T-helper 17 cell (primary cell): ENCODE measurements at regions not wholly inside any gene's neighbourhood (a gene's known extent, or its start where the extent isn't known, plus 50 kb on each side); places are given as distances from the start of the nearest gene placed in this dataset.

Experiments used
- ATAC-seq: fragments of 150-1000 bp; cut with Tn5 transposase; 2 replicates; pipeline ENCODE4 v1.10.0; 2021; ENCODE audit warnings: mild to moderate bottlenecking, moderate library complexity
- DNase-seq, 3 donors: peaks; one replicate each; pipeline versions ENCODE4 v3.0.0 to v3.0.0-alpha.2; 2020 to 2021
- H3K9me3 ChIP-seq: one replicate; pipeline ENCODE4 v1.7.0; 2013; ENCODE audit warnings: low read length, mild to moderate bottlenecking; ENCODE audit not compliant: control insufficient read depth, poor library complexity, severe bottlenecking
- H3K27ac Mint-ChIP-seq: one replicate; pipeline ENCODE4 v1.8.0; 2022; ENCODE audit warnings: mild to moderate bottlenecking, moderate library complexity, mixed read lengths
- H3K27me3 Mint-ChIP-seq: one replicate; pipeline ENCODE4 v1.8.0; 2022; ENCODE audit warnings: mixed read lengths
- H3K36me3 Mint-ChIP-seq: one replicate; pipeline ENCODE4 v1.8.0; 2022; ENCODE audit warnings: low read depth, mixed read lengths
- H3K4me1 Mint-ChIP-seq: one replicate; pipeline ENCODE4 v1.8.0; 2022; ENCODE audit warnings: mild to moderate bottlenecking, mixed read lengths
- H3K4me3 Mint-ChIP-seq: one replicate; pipeline ENCODE4 v1.8.0; 2022; ENCODE audit warnings: mild to moderate bottlenecking, moderate library complexity, mixed read lengths

DNA sequence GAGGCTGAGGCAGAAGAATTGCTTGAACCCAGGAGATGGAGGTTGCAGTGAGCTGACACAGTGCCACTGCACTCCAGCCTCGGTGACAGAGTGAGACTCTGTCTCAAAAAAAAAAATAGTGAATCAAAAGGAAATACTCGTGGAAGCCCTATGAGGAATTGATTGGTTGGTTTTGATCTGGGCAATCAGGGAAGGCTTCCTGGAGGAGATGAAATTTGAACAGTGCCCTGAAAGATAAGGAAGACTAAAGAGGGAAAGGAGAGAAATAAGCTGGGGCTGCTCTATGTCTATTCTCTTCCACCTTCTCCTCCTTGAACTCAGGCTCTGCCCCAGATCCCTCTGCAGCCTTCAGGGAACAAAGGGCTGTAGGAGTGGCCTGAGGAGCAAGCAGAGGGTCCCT, 54.1 kb downstream of the IRF2BPL start:
- Mint-ChIP-seq H3K36me3 (no peaks in the 10 kb centered on the region), H3K4me1 (peaks cover 9% of the 10 kb centered on the region), H3K4me3 (no peak overlapping the region), H3K27me3 (no peaks in the 10 kb centered on the region), H3K27ac (no peak overlapping the region)
- no peak for ATAC-seq
- DNase-seq = no peak
- H3K9me3 ChIP-seq = no peaks in the 10 kb centered on the region

DNA sequence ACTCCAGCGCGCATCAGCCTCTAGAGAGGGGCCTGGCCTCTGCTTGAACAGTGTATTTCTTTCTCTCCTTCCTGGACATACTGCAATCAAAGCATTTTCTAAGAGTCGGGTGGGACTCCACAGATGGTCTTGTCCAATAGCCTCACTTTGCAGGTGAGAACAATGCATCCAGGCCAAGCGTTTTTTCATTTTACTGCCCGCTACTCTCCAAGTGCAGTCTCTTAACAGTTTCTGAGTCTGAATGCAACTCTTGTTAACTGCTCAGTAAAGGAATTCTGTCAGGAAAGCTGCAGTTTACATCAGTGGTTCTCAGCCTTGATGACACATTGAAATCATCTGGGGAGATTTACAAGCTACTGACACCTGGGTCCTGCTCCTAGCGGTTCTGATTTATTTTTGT, 57.0 kb downstream of the IRF2BPL start:
- H3K27ac Mint-ChIP-seq = no peak overlapping the region
- peaks cover 2% of the 10 kb centered on the region for H3K4me1 Mint-ChIP-seq
- DNase-seq (no peak), ATAC-seq (no peak)
- no peaks in the 10 kb centered on the region for H3K36me3 Mint-ChIP-seq
- H3K4me3 Mint-ChIP-seq = no peak overlapping the region
- no peaks in the 10 kb centered on the region for H3K9me3 ChIP-seq
- H3K27me3 Mint-ChIP-seq = no peaks in the 10 kb centered on the region

DNA sequence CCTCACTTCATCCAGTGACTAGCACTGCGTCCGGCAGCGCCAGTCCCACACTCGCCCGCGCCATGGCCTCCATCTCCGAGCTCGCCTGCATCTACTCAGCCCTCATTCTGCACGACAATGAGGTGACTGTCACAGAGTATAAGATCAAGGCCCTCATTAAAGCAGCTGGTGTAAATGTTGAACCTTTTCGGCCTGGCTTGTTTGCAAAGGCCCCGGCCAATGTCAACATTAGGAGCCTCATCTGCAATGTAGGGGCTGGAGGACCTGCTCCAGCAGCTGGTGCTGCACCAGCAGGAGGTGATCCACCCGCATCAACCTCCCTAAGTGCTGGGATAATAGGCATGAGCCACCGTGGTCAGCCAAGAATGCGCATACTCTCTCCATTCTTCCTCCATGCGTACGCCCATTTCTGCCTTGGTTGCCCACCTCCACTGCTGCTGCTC, 59.9 kb downstream of the IRF2BPL start:
- DNase-seq = no peak
- no peaks in the 10 kb centered on the region for H3K36me3 Mint-ChIP-seq
- no peak overlapping the region for H3K27ac Mint-ChIP-seq
- no peak overlapping the region for H3K4me3 Mint-ChIP-seq
- ATAC-seq = no peak
- no peaks in the 10 kb centered on the region for H3K9me3 ChIP-seq
- no peaks in the 10 kb centered on the region for H3K27me3 Mint-ChIP-seq
- peaks cover 13% of the 10 kb centered on the region for H3K4me1 Mint-ChIP-seq

DNA sequence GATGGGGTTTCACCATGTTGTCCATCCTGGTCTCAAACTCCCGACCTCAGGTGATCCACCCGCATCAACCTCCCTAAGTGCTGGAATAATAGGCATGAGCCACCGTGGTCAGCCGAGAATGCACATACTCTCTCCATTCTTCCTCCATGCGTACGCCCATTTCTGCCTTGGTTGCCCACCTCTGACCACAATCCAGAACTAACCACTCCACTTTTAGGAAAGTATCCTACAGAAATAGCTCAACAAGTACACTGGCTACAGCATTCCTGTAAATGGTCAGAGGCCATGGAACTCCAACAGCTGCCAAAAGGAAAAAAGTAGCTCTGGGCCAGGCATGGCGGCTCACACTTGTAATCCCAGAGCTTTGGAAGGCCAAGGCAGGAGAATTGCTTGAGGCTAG, 60.7 kb downstream of the IRF2BPL start:
- ATAC-seq = no peak
- Mint-ChIP-seq H3K4me1 (peaks cover 16% of the 10 kb centered on the region), H3K27me3 (no peaks in the 10 kb centered on the region), H3K27ac (no peak overlapping the region), H3K4me3 (no peak overlapping the region), H3K36me3 (no peaks in the 10 kb centered on the region)
- no peaks in the 10 kb centered on the region for H3K9me3 ChIP-seq
- no peak for DNase-seq

DNA sequence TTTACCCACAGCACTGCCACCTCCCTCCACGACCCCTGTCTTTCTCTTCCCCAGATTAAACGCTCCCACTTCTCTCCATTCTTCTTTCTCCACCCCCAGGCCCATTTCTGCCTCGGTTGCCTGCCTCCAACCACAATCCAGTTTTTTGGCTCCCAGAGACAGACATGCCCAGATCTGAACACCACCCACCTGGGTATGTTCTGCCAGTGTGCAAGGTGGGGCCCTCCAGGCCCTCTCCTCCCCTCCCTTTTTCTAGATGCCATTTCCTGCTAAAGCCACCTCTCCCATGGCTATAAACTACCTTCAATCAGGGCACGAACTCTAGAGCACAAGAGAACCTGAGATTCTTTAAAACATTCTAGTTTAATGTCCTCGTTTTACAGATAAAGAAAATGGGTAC, 63.3 kb downstream of the IRF2BPL start:
- H3K4me3 Mint-ChIP-seq = peak overlapping the region; percentile 61
- peak overlapping the region; percentile 99 for H3K27ac Mint-ChIP-seq
- H3K9me3 ChIP-seq = no peaks in the 10 kb centered on the region
- DNase-seq = no peak
- peaks cover 30% of the 10 kb centered on the region for H3K4me1 Mint-ChIP-seq
- ATAC-seq = no peak
- H3K36me3 Mint-ChIP-seq = no peaks in the 10 kb centered on the region
- no peaks in the 10 kb centered on the region for H3K27me3 Mint-ChIP-seq

DNA sequence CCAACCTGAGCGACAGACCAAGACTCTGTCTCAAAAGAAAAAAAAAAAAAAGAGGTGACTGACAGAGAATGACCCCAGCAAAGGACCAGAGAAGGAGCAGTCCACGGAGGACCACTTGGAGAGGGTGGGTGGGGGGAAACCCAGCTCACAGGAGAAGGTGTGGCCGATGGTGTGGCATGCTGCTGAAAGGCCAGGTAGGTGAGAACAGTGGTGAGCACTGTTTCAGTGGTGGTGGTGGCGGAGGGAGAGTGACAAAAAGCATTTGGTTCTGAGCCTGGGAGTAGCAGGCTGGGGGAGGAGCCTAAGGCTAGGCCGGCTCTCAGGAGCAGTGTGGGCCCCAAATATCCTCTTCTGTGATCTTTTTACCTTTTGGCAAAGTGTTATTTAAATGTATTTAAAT, 63.8 kb downstream of the IRF2BPL start:
- no peaks in the 10 kb centered on the region for H3K9me3 ChIP-seq
- no peak overlapping the region for H3K4me3 Mint-ChIP-seq
- H3K27ac Mint-ChIP-seq = peak overlapping the region; percentile 99
- DNase-seq (no peak), ATAC-seq (no peak)
- no peaks in the 10 kb centered on the region for H3K36me3 Mint-ChIP-seq
- peaks cover 33% of the 10 kb centered on the region for H3K4me1 Mint-ChIP-seq
- H3K27me3 Mint-ChIP-seq = no peaks in the 10 kb centered on the region

DNA sequence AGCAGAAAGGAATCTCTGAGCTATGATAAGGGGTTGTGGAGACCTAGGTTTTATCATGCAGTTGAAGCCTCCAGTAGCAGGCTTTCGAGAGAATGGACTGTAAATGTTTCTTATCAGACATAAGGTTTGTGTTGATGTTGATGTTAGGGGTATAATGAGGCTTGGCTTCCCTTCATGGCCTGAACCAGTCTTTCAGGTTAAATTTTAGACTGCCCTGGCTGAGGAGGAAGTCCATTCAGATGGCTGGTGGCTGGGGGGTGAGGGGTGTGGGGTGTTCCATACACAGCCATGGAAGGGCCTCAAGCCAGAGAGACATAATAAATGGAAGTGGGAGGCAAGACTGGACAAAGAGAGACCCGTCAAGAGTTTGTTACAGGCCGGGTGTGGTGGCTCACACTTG, 65.1 kb downstream of the IRF2BPL start:
- H3K4me1 Mint-ChIP-seq = peaks cover 39% of the 10 kb centered on the region
- DNase-seq = no peak
- peak overlapping the region; percentile 63 for H3K4me3 Mint-ChIP-seq
- no peaks in the 10 kb centered on the region for H3K9me3 ChIP-seq
- peak overlapping the region; percentile 99 for H3K27ac Mint-ChIP-seq
- H3K27me3 Mint-ChIP-seq = no peaks in the 10 kb centered on the region
- H3K36me3 Mint-ChIP-seq = no peaks in the 10 kb centered on the region
- no peak for ATAC-seq

DNA sequence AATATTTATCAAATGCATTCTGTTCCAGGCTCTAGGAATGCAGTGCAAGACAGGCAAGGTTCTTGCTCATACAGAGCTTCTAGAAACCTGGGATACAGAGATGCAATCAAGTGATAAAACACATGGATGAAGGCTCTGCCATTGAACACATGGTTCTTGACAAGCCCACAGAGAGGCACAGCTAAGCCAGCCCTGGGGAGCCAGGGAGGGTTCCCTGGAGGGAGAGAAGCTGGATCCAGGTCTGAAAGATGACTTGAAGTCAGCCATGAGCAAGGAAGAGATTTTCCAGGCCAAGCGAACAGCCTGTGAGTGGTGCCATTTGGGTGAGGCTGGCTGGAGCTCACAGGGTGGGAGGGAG, 66.2 kb downstream of the IRF2BPL start:
- no peaks in the 10 kb centered on the region for H3K9me3 ChIP-seq
- Mint-ChIP-seq H3K27ac (peak overlapping the region; percentile 99), H3K36me3 (no peaks in the 10 kb centered on the region), H3K4me1 (peaks cover 46% of the 10 kb centered on the region), H3K4me3 (peak overlapping the region; percentile 94), H3K27me3 (no peaks in the 10 kb centered on the region)
- ATAC-seq (no peak), DNase-seq (no peak)

DNA sequence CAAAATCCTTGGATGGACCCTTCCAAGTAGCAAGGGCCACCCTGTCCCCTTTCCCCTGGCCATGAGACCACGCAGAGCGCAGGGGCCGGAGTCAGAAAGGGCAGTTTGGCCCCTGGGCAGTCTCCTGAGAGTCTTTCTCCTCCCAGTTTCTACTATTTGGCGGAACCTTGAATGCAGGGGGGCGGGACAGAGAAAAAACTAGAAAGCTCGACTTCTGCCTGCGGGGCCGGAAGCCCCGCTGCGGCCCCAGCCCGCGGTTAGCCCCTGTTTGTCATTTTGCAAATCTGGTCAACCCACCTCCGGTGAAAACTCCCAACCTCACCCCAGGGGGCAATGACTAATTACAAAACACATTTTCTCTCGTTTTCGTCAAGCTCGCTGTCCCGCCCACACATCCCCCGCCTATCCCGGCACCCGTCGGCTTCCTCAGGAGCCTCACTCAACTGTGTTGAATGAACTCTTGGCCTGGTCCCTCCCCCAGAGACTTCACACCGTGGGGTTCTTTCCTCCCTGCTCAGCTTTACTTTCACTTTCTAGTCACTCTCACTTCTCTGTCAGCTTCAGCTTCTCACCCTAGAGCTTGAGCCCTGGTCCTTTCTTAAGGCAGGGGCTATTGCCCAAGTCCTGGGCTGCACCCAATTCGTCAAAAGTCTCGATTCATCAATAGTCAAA, 66.7 kb downstream of the IRF2BPL start:
- DNase-seq (peak; percentile 78 to 92 (median 84)), ATAC-seq (peak; percentile 95)
- H3K9me3 ChIP-seq = no peaks in the 10 kb centered on the region
- peaks cover 50% of the 10 kb centered on the region for H3K4me1 Mint-ChIP-seq
- H3K27me3 Mint-ChIP-seq = no peaks in the 10 kb centered on the region
- H3K36me3 Mint-ChIP-seq = no peaks in the 10 kb centered on the region
- peak overlapping the region; percentile 99 for H3K27ac Mint-ChIP-seq
- H3K4me3 Mint-ChIP-seq = peak overlapping the region; percentile 94

DNA sequence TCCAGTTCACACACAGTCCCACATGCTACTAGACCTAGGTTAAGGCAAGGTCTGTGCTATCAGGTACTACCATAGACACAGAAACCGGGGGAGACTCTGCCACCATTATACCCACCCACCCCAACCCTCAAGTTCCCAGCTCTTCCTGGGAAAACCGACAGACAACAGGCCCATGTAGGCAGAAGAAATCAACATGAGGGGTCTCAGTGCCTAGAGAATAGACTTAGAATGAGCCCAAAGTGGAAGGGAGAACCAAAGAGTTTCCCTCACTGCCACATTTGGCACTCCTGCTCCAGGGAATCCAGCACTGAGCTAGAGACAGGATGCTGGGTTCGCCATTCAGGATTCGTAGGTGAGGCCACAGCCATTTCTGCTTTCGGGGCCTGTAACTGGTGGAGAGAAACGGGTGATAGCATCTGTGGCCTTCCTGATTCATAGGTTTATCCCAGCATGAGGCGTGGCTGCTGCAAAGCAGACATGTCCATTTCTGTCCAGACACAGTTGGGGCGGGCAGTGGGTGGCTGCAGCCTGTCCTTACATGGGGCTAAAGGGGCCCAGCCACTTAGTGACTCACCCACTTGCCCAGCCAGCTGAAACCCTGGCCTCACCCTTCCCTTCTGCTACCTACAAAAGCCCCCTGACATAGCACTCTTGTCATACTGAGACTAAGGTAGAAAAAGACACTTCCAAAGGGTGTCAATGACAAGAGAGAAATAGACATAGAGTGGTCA, 69.4 kb downstream of the IRF2BPL start:
- ATAC-seq (no peak), DNase-seq (no peak)
- Mint-ChIP-seq H3K4me3 (no peak overlapping the region), H3K27ac (peak overlapping the region; percentile 96), H3K4me1 (peaks cover 52% of the 10 kb centered on the region), H3K27me3 (no peaks in the 10 kb centered on the region), H3K36me3 (no peaks in the 10 kb centered on the region)
- H3K9me3 ChIP-seq = no peaks in the 10 kb centered on the region

DNA sequence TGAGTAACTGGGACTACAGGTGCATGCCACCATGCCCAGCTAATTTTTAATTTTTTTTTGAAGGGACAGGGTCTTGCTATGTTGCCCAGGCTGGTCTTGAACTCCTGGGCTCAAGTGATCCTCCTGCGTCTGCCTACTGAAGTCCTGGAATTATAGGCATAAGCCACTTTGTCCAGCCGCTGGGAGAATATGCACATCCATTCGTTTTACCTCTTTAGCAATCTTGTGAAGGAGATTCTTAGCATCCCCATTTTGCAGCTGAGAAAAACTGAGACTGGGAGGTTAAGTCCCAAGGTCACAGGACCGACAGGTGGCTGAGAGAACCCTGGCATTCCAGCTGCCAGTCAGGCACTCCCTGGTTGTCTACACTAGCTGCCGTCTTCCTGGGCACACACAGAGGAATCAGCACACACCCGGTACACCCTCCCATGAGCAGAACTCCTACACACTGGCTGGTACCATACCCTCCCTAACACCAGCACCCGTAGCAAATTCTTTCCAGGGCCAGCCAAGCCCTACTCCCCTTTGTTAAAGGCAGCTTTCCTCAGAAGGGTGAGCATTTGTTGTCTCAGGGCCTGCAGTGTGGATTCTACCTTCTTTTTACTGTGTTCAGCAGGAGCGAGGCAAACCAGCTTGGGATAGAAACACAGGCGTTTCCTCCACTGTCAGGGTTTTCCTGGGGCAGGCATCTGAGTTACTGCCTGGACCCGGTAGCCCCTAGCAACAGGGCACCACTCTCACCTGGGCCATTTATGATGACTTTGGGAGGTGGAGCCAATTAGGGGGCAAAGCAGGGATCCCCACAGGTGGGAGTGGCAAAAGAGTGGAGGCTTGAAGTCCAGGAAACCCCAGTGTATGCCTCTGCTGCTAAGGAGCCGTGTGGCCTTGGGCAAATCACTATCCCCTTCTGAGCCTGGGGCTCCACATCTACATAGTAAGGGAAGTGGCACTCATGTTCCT, 70.2 kb downstream of the IRF2BPL start:
- ATAC-seq (no peak), DNase-seq (no peak)
- peak overlapping the region; percentile 96 for H3K27ac Mint-ChIP-seq
- H3K4me3 Mint-ChIP-seq = peak overlapping the region; percentile 53
- no peaks in the 10 kb centered on the region for H3K36me3 Mint-ChIP-seq
- no peaks in the 10 kb centered on the region for H3K27me3 Mint-ChIP-seq
- no peaks in the 10 kb centered on the region for H3K9me3 ChIP-seq
- H3K4me1 Mint-ChIP-seq = peaks cover 52% of the 10 kb centered on the region

DNA sequence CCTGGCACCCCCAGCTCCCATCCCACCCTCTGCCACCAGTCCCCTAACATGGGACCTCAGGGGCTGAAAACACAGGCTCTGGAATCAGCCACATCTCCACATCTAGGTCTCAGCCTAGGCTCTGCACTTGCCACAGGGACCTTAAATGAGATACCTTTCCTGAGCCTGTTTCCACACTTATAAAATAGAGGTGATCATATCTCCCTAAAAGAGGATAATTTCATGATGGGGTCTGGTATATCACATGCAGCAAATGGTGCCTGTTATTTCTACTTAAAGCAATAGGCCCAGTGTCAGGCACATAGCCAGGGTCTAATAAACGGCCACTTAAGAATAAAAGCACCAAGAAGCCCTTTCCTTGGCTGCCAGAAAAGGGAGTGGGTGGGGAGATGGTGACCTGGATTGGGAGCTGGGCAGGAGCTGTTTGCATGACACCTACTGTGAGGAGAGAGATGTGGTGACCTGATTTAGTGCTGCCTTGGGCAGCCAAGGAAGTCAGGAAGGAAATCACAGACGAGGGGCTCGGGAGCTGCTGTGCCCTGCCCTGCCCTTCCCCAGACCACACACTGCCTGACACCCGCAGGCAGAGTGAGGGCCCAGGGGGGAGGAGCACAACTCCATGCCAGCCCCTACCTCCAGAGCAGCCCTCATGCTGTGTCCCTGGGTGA, 71.2 kb downstream of the IRF2BPL start:
- DNase-seq (peak in 1 of 3 donors; percentile 30), ATAC-seq (no peak)
- peak overlapping the region; percentile 96 for H3K27ac Mint-ChIP-seq
- H3K36me3 Mint-ChIP-seq = no peaks in the 10 kb centered on the region
- H3K27me3 Mint-ChIP-seq = no peaks in the 10 kb centered on the region
- H3K9me3 ChIP-seq = no peaks in the 10 kb centered on the region
- H3K4me1 Mint-ChIP-seq = peaks cover 49% of the 10 kb centered on the region
- H3K4me3 Mint-ChIP-seq = peak overlapping the region; percentile 90
